Amygdala (tissue), 56 donors: ENCODE measurements at regions not wholly inside any gene's neighbourhood (a gene's known extent, or its start where the extent isn't known, plus 50 kb on each side); places are given as distances from the start of the nearest gene placed in this dataset.
"Not testable (repeated sequence)": the region's sequence is repeated elsewhere in the genome, so short reads cannot be mapped to it uniquely, and the experiment has no call there.

Source experiments
- DNase-seq, 56 donors: peaks; one replicate each; lab custom pipeline; 2025; lab: John Stamatoyannopoulos, UW

DNA sequence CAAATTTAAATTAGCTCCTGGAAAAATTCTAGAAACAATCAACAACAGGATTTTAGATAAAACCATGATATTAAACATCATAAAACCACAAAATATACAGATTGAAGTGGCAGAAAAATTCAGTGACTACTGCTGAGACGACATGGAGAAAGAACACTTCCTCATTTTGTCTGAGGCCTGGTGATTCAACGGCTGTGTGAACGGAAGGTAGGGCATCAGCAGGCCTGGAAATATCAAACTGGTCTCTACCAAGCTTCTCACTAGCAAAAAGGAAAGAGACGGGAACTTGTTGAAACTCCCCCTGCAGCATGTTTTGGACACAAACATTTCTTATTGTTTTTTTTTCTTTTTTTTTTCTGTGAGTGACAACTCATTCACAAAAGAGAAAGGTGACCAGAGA lies 58.0 kb upstream of the AHI1 start:
- no peak for DNase-seq

DNA sequence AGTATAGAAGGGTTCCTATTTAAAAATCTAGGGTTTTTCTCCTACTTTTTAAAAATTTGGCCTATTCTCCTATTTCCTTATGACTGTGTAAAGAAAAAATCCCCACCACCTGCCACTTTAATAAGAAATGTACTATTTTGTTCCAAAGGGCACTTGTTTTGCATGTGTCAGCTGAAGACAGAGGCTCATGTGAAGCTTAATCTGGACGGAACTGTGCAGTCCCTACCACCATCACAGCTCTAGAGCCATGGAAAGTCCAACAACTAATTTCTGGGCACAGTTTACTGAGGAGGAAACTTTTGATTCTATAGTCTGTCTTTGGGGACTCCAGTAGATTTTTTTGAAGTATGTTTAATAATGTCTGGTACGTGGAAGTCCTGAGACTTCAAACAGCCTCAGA lies 60.0 kb upstream of the AHI1 start:
- no peak for DNase-seq

DNA sequence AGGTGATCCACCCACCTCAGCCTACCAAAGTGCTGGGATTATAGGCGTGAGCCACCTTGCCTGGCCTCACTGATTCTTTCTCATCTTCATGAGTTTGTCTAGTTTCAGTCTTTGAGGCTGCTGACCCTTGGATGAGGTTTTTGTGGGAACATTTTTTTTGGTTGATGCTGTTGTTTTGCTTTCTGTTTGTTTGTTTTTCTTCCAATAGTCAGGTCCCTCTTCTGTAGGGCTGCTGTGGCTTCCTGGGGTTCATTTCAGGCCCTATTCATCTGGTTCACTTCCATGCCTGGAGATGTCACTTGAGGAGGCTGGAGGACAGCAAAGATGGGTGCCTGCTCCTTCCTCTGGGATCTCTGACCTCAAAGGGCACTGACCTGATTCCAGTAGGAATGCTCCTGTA lies 68.1 kb upstream of the AHI1 start:
- not testable (repeated sequence) for DNase-seq

DNA sequence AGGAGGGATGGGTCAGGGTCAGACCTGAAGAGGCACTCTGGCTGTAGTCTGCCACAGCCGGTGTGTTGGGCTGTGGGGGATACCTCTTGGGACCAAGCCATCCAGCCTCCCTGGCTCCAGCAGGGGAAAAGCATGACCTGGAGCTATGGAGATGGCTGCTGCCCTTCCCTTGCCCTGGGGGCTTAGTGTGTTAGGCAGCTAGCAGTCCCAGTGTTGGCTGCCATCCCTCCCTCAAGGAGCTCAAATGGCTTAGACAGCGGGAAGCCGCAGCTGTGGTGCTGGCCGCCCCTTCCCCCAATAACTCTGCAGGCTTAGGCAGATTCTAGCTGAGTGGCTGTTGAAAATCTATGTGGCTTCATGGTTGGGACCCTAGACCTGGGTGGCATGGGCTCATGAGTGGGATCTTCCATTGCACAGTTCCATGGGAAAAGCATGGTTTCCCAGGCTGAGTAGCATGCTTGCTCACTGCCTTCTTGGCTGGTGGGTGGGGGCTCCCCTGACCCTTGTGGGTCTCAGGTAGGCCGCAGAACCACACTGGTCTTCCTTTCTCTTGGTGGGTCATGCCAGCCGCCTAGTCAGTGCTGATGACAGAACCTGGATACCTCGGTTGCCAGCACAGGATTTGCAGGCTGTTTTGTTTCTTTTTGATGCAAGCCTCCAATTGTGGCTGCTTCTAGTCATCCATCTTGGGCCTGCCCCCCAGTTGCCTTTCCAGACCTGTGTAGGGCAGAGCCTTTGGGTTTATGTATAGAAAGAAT lies 69.0 kb upstream of the AHI1 start:
- no peak for DNase-seq

DNA sequence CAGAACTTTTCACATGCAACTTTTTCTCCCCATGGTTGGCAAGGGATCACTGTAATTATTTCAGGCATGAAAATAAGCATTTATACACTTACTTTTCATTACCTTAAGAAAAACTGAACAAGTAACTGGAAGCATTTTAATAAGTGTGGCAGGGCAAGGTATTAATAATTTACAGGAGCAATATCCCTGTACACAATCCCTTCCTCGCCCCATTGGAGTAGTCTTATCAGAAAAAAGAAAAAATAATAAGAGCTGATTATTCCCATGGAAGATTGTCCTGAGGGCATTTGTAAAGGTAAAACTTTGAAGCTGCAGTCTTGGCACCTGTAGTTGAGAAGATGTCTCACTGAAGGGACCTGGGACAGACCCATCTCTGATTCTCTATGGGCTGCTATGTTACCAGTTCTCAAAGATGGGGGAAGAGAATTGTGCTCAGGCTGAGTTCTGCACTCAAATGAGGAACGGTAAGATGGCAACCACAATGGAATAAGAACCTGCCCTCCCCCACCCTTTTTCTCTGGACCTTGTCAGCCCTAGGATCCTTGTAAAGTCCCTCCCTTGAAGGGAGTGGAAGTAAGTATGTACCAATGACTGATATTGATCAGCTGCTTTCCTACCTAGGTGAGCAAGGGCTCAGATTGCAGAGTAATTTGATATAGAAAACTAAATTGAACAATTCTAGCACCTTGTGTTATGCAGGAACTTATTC lies 70.0 kb upstream of the AHI1 start:
- DNase-seq = no peak

DNA sequence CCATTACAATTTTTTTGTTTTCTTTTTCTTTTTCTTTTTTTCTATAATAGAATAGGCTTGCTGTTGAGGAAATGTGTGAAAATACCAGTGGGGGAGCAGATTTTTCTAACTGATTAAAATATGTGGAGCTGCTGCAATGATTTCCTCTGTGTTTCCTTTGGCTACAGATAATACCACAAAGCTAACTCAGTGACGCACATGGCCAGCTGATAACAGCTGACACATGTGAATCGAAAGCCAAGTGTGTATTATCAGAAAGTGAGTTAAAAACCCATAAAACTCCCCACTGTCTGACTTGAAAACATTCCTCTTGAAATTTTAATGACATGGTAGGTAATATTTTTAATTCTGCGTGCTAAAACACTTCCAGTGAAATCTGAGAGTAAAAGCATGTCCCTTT lies 70.8 kb upstream of the AHI1 start:
- DNase-seq = no peak

DNA sequence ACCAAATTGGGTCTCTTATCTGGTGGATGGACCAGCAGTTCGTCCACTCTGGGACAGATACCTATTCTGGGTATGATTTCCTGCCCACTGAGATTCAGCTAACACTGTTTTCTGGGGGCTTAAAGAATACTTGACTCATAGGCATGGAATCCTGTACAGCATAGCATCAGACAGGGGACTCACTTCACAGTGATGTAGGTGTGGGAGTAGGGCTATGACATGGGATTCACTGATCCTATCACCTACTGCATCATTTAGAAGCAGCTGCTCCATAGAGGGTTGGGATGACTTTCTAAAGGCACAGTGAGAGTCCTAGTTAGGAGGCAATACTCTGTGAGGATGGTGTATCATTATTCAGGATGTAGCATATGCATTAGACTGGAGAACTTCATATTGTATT lies 74.5 kb upstream of the AHI1 start:
- no peak for DNase-seq

DNA sequence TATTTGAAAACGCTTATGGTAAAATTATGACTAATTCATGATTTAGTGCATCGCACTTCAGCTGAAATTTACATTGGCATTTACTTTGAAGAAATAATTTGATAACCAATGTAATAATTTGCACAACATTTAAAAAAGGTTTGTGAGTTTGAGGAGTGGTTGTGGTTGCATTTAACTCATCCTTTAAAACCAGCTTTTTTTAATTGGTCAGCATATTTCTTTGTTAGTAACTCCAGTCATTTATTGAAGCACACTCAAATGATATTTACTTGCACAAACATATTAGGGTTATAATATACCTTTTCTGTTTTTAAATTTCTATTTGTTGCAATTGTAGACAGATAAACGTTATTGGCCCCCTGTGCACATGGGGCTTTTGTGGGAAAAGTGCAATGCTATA lies 78.1 kb upstream of the AHI1 start:
- no peak for DNase-seq

DNA sequence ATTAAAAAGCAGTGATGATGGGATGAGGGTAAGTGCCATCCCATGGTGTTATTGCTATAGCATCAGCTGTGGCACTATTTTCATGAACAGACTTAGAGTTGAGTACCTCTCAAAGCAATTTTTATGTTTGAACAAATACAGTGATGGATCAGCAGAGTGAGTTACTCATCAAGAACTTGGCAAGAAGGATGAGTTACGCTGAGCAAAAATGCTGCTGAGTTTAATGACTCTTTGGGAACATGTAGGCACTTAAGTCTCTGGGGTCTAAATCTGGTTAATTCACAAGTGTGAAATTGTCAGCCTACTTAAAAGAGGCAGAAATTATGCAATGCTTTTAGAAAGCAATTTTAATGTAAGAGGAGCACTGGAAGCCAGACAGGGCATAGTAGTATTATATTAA lies 78.5 kb upstream of the AHI1 start:
- no peak for DNase-seq

DNA sequence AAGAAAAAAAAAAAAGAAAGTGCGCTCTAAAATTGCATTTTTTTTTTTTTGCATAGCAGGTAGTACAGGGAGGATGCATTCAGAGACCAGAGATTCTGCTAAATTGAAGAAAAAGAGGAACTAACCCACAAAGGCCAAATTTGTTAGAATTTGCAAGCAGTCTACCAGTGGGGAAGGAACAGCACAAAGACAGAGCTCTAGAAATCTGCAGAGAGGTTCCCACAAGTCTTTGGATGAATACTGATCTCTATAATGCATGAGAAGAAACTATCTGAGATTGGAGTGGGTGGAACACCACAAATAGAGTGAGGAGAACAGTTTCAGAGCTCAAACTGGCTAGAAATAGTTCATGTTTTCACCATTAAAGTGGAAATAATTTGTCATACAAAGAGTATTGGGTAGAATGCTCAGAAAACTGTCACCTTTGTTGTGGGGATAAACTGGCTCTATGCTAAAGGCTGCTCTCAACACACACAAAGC lies 79.6 kb upstream of the AHI1 start:
- no peak for DNase-seq

DNA sequence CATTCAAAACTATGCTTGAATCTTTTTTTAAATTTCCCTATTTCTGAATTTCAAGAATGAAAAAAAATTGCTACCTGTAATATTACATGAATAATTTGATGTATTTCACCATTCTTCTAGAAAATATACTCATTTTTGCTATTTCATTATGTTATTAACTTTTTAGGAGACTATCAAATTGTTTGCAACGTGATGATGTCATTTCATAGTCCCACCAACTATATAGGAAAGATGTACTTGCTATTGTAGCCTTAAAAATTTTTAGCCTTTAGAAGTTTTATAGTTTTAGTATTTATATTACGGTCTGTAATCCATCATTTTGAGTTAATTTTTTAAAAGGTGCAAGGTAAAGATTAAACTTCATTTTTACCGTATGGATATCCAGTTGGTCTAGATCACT lies 81.4 kb upstream of the AHI1 start:
- no peak for DNase-seq

DNA sequence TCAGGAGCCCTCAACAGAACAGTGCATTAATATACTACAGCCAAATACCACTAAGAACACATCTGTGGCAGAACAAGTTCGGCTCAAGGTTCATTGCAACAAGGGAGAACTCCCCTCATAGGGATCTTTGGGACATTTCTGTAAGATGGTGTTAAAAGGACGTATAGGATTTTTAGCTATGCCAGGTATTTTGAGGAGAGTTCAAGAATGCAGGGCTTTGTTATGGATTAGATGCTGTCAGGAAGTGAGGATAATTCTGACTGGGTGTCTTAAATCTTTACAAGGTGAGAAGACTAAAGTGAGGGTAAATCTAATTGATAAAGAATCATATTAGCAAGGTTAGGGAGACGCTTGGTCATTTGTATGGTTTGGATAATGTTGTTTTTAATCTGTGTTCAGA lies 83.7 kb upstream of the AHI1 start:
- no peak for DNase-seq

DNA sequence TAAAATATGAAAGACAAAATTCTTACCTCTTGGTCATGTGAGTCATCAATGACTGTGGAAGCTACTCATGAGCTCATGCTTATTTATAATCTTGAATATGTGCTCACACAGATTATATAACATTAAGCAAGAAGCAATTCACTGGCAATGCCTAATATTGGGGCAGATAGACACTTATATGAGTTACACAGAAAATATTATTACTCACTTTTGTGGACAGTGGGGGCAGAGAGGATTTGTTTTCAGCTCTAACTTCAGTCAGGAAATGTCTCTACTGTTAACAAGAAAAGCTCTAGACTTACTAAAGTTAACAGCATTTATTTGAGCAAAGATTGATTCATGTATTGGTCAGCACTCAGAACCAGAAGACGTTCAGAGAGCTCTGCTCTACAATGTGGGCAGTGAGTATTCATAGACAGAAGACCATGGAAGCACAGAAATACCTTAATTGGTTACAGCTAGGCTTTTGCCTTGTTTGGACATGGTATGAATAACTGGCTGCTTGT lies 85.8 kb upstream of the AHI1 start:
- no peak for DNase-seq

DNA sequence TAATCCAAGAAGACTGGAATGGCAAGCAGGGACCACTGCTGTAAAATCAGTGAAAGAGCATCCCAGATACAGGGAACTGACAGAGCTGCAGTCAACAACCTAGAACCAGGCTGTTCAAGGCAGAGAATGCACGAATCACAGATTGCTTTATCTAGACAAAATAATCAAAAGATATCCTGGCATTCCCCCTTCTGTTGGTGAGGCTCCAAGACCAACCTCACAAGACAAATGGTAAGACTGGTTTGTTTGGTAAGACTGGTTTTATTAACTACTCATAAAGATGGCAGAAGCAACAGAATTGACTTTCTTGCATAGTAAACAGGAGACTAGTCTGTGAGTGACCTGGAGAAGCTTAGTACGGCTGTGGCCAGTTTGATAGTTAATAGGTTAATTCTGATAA lies 88.8 kb upstream of the AHI1 start:
- DNase-seq = no peak

DNA sequence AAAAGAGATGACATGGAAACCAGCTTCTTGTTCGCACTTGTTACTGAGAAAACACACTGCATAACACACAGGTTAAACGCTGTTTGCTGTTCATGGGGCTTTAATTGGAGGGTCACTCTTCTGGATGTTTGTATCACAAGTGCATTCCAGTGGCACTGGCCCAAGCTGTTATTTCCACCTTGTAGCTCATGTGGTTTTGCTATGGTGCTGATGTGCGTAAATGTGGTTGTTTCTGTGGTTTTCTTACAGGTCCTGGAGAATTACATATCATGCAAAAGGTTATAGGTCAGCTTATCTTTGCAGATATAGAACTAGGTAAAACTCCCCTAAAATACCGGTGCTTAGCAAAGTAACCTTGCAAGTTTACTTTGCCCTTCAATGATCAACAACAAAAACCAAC lies 89.3 kb upstream of the AHI1 start:
- no peak for DNase-seq

DNA sequence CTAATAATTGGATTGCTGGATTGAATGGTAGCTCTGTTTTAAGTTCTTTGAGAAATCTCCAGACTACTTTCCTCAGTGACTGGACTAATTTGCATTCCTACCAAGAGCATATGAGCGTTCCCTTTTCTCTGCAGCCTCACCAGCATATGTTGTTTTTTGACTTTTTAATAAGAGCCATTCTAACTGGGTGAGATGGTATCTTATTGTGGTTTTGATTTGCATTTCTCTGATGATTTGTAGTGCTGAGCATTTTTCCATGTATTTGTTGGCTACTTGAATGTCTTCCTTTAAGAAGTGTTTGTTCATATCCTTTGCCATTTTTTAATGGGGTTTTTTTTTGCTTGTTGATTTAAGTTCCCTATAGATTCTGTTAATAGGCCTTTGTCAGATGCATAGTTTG lies 94.7 kb upstream of the AHI1 start:
- no peak for DNase-seq

DNA sequence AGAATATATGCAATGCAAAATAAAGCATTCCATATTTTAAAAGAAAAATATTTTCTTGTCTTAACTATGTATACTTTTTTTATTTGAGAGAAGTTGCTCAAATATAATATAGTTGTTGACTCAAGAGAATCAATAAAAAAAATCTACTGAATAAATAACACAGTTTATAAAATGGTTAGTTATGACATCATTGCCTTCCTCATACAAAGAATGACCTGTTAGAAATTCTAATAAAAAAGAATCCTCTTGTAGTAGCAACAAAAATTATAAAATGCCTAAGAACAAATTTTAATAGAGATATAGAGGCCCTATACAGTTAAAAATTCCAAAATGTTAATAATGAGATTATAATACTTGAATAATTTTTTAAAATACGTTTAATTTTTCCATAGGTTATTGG lies 96.5 kb upstream of the AHI1 start:
- no peak for DNase-seq

DNA sequence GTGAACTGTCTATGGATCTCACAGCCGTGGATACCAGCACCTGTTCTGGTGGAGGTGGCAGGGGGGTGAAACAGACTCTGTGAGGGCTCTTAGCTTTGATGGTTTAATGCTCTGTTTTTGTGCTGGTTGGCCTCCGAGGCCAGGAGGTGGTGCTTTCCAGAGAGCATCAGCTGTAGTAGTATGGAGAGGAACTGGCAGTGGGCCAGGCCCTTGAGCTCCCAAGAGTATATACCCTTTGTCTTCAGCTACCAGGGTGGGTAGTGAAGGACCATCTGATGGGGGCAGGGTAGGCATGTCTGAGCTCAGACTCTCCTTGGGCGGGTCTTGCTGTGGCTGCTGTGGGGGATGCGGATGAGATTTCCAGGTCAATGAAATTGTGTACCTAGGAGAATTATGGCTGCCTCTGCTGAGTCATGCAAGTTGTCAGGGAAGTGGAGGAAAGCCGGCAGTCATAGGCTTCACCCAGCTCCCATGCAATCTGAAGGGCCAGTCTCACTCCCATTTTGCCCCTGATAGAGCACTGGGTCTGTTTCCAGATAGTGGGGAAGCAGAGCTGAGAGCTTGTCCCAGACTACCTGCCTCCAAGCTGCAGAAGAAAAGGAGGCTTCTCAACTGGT lies 102.7 kb upstream of the AHI1 start:
- DNase-seq = peak in 1 of 56 donors; percentile 1

DNA sequence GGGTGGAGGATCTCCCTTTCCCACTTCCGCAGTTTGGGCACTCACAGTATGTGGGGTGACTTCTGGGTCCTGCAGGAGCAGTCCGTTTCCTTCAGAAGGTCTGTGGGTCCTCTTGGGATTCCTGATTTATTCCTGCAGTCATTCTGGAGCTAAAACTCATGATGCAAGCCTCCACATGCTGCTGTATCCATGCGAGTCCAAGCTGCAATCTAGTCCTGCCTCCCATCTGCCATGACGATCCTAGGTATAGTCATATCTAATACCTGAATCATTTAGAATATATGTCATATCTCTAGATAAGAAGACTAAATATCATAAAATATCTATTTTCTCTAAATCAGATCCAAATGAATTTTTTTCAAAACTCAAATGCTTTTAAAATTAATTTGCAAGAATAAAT lies 103.4 kb upstream of the AHI1 start:
- no peak for DNase-seq

DNA sequence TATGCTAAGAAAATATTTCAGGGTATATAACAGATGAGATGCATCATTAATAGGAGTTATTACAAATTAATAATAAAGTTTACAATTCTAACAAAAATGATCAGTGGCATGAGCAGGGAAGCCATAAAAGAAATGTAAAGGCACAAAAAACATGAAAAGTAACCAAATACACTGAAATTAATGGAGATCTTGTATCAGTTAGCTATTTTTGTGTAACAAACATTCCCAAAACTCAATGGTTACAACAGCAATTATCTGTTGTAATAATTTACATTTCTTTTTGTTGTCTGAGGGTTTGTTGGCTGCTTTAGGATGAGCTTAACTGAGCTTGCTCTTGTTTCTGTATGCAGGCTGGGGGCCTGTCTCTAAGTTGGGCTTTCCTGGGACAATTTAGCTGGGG lies 104.3 kb upstream of the AHI1 start:
- no peak for DNase-seq

DNA sequence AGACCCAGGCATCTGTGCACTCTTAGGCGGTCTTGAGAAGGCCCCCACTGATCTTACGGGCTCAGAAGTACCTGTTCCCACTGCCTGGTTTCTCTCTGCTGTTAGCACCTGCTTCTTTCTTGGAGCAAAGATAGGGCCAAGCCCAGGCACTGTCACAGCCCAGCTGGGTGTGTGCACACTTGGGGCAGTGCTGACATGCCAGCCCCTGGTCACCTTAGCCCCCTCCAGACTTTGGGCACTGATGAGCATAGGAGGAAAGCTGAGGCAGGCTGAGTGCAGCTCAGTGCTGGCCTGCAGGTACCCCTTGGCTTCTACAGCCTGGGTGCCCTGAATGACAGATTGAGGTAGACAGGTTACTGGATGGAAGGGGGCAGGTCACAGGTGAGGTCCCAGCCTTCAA lies 105.7 kb upstream of the AHI1 start:
- no peak for DNase-seq
